Activated effector memory CD4-positive, alpha-beta T cell treated with anti-CD3 and anti-CD28 coated beads, Interleukin-2, amount 50 U/mL, for 16 hours (primary cell): ENCODE measurements at regions not wholly inside any gene's neighbourhood (a gene's known extent, or its start where the extent isn't known, plus 50 kb on each side); places are given as distances from the start of the nearest gene placed in this dataset.

Source experiments
- DNase-seq: peaks from one replicate; pipeline ENCODE4 v3.0.0-alpha.2; 2020

GRCh38 chr2:145321344-145321743, 801.4 kb upstream of the ZEB2 start:
- no peak for DNase-seq

GRCh38 chr2:145316496-145316895, 796.6 kb upstream of the ZEB2 start:
- DNase-seq, result no peak

- DNase-seq, result no peak
Observed at GRCh38 chr2:145315053-145315452, 795.1 kb upstream of the ZEB2 start.

DNA sequence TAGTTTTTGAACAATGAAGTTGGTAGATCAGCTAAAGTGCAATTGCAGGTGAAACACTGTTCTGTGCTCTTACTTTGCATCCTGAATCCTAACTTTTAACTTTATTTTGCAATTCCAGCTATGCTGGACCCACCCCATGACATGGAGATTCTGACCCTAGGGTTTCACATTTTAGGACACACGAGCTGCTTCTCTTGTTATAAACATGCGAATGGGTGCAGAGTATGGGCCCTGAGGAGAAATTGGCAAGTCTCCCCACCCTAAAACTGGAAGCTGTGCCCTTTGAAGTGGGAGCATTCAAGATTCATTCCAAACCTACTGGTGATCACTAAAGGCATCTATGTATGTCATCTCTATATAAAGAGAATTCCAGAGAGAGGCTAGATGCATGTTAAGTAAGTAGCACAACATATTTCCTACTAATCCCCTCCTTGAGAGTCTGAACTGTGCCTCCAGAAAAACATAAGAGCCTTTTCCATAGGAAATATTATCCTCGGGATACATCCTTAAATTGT, 794.3 kb upstream of the ZEB2 start:
- no peak for DNase-seq

DNA sequence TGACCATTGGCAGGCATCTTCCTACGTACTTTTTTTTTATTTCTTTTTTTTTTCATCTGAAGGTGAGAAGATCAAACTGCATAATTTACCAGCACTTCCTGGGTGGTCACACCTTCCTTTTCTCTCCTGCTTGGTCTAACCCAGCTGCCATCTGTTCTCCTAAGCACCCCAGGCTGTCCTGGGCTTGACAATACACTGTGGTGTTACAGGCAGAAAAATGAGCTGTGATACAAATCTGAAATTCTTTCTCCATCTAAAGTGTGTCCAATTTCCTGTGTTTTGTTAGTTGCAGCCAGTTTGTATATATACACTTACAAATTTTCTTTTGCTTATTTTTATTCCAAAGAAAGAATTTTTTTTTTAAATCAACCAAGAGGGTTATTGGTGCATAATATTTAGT, 786.0 kb upstream of the ZEB2 start:
- no peak for DNase-seq

DNA sequence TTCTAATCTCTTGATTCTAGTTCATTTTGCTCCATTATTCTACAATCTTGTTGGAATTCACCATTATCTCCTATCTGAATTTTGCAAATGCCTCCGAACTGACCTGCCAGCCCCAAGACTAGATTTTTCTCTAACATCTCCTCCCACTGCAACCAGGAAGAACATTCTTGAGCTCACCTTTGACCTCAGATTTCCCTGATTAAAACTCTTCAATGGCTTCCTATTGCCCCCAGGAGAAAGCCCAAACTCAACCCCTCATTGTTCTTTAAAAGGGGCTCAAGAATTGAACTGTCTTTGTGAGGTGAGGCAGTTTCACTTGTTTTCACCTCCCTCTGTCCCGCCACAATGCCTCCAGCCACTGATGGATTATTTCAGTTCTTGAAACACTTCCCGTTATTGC, 784.6 kb upstream of the ZEB2 start:
- DNase-seq, result no peak

DNA sequence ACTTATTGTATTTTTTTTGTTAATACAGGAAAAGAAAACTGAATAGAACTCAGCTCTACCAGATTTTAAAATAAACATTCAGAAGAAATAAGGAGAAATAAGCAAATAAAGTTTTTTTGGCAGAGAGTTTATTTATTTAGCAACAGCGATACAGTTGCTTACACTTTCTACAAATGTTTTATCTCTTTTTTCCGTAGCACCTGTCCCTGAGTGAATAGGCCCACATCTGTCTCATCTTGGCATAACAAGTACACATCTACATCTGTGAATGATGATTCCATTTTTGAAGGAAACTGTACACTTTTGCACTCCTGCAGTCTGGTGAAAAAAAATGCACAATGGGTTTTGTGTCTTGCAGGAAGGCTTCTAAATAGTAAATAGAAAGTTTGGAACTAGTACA, 783.6 kb upstream of the ZEB2 start:
- DNase-seq, result no peak

GRCh38 chr2:145302886-145303285, 783.0 kb upstream of the ZEB2 start:
- no peak for DNase-seq

DNA sequence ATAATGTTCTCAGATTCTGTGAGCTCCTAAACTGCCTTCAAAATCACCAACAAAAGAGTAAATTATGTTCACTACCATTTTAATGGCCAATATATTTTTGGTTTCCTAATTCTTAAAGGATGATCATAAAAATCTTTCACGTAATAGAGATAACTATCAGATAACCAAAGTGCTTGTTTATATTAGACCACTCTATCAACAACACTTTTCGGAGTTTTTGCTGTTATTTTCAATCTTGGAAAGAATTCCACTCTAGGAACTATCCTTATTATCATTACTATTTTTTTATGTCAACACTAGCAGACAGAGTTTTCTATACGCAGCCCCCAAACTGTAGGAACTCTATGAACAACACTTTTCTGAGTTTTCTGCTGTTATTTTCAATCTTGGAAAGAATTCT, 782.5 kb upstream of the ZEB2 start:
- no peak for DNase-seq

DNA sequence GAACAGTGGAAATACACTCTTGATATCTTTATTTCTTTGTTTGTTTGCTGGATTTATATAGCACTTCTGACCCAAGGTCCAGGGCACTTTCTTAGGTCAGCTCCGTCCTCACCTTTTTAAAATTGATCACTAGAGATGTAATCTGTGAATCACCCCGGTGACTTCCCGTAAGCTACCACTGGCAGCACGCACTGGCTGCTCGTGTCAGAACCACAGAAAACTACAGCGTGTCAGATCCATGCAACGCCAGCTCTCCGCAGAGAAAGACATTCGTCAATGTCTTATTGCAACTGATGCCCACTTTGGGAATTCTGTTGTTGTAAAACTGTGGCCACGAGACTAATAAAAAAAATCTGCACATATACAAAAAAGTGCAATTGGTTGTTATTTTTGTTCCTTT, 779.4 kb upstream of the ZEB2 start:
- DNase-seq, result no peak

DNA sequence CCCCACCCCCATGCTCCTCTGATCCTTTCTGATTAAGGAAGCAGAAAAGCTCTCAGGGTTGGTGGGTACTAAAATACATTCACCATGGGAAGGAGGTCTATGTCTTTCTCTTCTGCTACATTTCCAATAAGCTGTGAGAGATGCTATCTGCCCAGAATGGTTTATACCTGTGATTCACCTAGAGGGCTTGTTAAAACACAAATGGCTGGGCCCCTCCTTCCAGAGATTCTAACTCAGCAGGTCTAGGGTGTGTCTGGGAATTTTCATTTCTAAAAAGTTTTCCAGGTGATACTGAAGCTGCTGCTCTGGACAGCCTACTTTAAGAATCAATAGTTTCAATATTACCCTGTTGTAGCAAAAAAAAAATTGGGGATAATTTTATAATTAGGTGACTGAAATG, 772.2 kb upstream of the ZEB2 start:
- no peak for DNase-seq

- no peak for DNase-seq
Observed at GRCh38 chr2:145290986-145291385, 771.1 kb upstream of the ZEB2 start.

GRCh38 chr2:145289946-145290345, 770.0 kb upstream of the ZEB2 start:
- DNase-seq, result no peak

DNA sequence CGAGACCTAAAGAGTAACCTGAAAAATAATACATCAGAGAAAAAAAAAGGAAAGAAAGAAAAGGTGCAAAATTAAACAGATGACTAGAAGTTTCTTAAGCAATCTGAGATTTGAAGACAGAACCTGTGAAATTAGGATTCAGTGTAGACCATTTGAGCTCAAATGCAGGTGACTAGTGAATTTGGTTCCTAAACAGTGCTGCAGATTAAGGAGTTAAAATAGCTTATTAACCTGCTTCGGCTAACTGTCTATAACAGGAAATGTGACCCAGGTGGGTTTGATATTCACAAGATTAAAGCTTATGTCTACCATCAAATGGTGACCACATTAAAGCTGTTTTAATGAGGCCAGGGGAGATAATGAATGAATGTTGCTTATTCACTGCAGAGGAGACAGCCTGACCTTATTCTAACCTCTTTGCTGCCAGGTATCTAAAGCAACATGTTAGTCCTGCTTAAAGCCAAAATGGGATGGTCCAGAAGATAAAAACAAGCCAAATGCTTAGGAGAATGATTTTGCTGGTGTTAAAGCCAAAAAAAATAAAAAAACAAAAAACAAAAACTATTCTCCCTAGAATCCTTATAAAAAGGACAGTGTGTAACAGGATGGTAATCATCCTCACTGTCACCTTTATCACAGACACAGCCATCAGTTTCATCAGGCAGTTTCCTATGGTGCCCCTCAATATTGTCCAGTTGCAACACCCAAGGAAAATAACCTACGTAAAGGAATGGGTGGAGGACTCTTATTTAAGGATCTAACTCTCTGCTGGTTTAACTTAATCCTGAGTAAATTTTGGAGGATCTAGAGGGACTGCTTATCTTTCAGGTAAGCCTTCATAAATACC, 769.0 kb upstream of the ZEB2 start:
- no peak for DNase-seq

GRCh38 chr2:145287736-145288135, 767.8 kb upstream of the ZEB2 start:
- no peak for DNase-seq

DNA sequence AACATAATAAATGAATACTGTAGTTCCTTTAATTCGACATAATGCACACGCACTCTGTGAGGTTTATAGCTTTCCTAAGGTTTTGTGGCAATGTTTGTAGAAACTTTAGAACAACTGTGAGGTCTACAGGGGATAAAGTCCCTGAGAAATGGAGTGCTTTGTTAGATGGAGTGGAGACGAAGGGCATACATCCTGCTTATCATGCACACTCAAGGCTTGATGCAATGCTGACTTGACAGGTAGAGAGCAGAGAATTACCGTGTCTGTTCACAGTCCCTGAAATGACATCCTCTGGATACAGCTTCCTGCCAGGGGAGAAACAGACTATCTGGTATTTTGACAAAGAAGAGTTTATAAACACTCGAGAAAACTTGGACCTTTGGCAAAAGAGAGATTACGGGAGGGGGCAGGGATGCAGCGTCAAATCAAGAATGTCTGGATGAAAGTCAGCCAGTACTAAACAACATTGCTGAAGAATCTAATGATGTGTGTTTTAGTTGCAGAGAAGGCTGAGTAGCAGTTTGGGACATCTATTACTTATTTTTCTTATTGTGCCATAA, 766.9 kb upstream of the ZEB2 start:
- DNase-seq, result no peak

GRCh38 chr2:145284551-145284950, 764.6 kb upstream of the ZEB2 start:
- no peak for DNase-seq

GRCh38 chr2:145283131-145283530, 763.2 kb upstream of the ZEB2 start:
- DNase-seq, result no peak

GRCh38 chr2:145277922-145278321, 758.0 kb upstream of the ZEB2 start:
- no peak for DNase-seq

DNA sequence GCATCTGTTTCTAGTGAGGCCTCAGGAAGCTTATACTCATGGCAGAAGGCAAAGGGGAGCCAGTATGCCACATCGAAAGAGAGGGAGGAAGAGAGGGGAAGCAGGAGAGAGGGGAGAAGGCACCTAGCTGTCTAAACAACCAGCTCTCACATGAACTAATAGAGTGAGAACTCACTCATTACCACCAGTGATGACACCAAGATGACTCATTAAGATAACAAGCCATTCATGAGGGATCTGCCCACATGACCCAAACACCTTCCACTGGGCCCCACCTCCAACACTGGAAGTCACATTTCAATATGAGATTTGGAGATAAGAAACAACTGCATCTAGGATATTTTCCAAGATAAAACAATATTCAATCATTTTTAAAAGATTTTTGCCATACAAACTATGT, 753.9 kb upstream of the ZEB2 start:
- DNase-seq, result no peak

GRCh38 chr2:145268931-145269330, 749.0 kb upstream of the ZEB2 start:
- no peak for DNase-seq

- no peak for DNase-seq
Observed at GRCh38 chr2:145267451-145267850, 747.5 kb upstream of the ZEB2 start.

DNA sequence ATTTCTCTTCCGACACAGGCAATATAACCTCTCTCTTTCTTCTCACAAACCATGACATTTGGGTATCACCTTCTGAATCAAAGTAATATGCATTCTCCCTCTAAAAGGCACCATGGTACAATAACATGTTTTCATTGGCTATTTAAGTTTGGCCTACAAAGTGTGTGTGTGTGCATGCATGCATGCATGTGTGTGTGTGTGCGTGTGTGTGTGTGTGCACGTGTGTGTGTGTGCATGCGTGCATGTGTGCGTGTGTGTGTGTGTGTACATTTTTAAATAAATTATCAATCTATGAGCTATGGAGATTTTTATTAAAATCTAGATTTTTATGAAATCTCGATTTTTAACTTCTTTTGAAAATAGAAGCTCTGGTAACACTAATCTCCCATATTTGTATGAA, 745.3 kb upstream of the ZEB2 start:
- DNase-seq, result no peak

- no peak for DNase-seq
Observed at GRCh38 chr2:145260674-145261073, 740.8 kb upstream of the ZEB2 start.

GRCh38 chr2:145260081-145260480, 740.2 kb upstream of the ZEB2 start:
- DNase-seq, result no peak
